BJ (cell line): ENCODE measurements at regions not wholly inside any gene's neighbourhood (a gene's known extent, or its start where the extent isn't known, plus 50 kb on each side); places are given as distances from the start of the nearest gene placed in this dataset.
"Not testable (repeated sequence)": the region's sequence is repeated elsewhere in the genome, so short reads cannot be mapped to it uniquely, and the experiment has no call there.

Experiments
- CTCF ChIA-PET: fragments of 350-600 bp; formaldehyde crosslinking; extraction: SDS; loops from one replicate; lab custom pipeline; 2021; ENCODE audit warnings: antibody characterized with exemption, inconsistent platforms; lab: Yijun Ruan, JAX
- POLR2A ChIA-PET: fragments of 300-600 bp; sonication (Branson Sonifier 250); formaldehyde crosslinking; extraction: SDS; loops from one replicate; lab custom pipeline; 2021; ENCODE audit warnings: antibody characterized with exemption; lab: Charles Lee
- DNase-seq: peaks from one replicate; pipeline ENCODE4 v3.0.0-alpha.2; 2011; ENCODE audit warnings: low read depth
- H3K27me3 ChIP-seq: 2 replicates; pipeline ENCODE4 v1.6.0; 2011; ENCODE audit warnings: low read length; ENCODE audit not compliant: control insufficient read depth, insufficient read depth
- H3K36me3 ChIP-seq: 2 replicates; pipeline ENCODE4 v1.5.1; 2011; ENCODE audit warnings: low read length; ENCODE audit not compliant: control insufficient read depth, insufficient read depth
- H3K4me3 ChIP-seq: 2 replicates; pipeline ENCODE4 v1.5.1; 2011; ENCODE audit warnings: low read depth, mild to moderate bottlenecking, control low read depth, low read length
- CTCF ChIP-seq: IDR thresholded peaks from 2 replicates; pipeline ENCODE4 v1.5.1; 2011; ENCODE audit warnings: low read depth, mild to moderate bottlenecking, control low read depth, inconsistent platforms, low read length, moderate library complexity; ENCODE audit not compliant: insufficient read depth

GRCh38 chr10:31678139-31678536 lies 250.5 kb downstream of the ARHGAP12 start:
- ChIA-PET CTCF (no interaction called here), POLR2A (no interaction called here)
- no peaks in the 10 kb centered on the region for H3K36me3 ChIP-seq
- no peak for TF ChIP-seq CTCF
- DNase-seq: no peak
- H3K27me3 ChIP-seq: no peaks in the 10 kb centered on the region
- H3K4me3 ChIP-seq: no peak overlapping the region

DNA sequence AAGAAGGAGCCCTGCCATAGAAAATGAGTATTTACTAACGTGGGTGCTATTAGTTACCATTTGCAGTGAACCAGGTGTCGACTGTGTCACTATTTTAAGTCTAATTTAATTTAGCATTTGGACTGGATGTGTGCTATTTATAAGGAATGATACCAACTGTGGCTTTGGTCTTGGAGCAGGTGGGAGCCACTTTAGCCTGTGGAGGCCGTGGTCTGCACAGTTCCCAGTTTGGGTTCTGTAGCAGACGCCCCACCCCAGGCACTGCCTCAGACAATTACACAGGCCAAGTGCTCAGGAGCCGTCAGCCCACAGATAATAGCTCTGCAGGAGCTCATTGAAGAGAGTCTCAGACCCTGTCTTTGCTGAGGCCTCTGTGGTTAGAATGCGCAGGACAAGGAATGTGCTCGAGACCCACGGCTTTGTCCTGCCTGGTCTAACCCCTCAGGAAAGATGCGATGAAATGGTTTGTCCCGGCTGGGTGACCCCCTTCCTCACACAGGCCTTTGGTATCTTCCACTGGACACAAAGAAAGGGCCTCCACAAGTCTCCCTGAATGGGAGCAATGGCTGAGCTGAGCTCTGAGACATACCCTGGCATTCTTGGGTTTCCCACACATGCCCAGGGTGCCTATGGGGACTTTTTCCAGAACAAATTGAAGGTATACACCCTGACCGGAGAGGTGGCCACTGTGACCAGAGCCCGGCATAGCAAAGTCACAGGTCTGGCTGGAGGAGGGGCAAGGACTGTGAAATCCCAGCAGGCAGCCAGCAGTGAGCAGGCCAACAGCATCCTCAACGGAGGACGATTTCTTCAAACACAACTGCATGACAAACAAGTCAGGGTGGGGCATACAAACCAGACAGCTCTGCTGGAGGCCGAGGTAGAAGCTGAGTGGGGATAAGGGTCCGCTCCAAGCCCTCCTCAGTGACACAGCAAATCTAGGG lies 251.2 kb downstream of the ARHGAP12 start:
- no peaks in the 10 kb centered on the region for H3K36me3 ChIP-seq
- CTCF ChIA-PET: no interaction called here
- H3K27me3 ChIP-seq: no peaks in the 10 kb centered on the region
- DNase-seq: no peak
- no peak for TF ChIP-seq CTCF
- POLR2A ChIA-PET: interaction anchor here (0.6 kb wide), 1 partner anchor 1096 kb away, joined by 5 read pairs; no protein-coding TSS in a partner anchor
- H3K4me3 ChIP-seq: no peak overlapping the region

DNA sequence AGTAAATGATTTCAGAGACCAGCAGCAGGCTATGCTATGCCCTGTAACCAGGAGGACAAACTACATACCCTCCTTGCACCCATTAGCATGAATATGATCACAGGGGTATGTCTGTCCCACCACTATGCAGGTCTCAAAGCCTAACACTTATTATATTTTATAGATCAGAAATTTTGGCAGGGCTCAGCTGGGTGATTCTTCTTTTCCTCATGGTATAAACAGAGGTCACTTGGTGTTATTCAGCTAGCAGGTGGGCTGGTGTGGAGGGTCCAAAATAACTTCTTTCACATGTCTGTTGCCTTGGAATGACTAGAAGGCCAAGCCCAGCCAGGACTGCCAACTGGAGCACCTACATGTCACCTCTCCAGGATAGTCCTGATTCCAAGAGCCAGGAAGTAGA lies 252.9 kb downstream of the ARHGAP12 start:
- DNase-seq: no peak
- Histone ChIP-seq H3K4me3 (no peak overlapping the region), H3K36me3 (no peaks in the 10 kb centered on the region), H3K27me3 (no peaks in the 10 kb centered on the region)
- POLR2A ChIA-PET: no interaction called here
- CTCF ChIA-PET: no interaction called here
- TF ChIP-seq CTCF: no peak

DNA sequence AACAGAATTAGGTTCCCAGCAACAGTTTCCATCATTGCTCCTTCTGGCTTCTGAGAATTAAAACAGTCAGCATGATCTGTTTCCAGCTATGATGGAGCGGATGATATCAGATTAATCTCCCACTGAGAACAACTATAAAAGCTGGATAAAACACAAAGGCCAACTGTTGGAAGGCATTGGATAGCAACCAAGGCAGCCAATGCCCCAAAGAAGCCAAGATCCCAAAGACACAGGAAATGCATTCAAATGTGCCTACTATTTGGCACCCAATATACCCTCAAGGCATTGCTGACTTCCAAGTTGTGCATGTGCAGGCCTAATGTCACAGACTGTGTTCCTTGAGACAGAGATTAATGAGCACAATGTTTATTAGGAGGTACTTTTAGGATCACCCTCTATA lies 259.3 kb downstream of the ARHGAP12 start:
- H3K36me3 ChIP-seq: no peaks in the 10 kb centered on the region
- no peak overlapping the region for H3K4me3 ChIP-seq
- TF ChIP-seq CTCF: no peak
- ChIA-PET CTCF (no interaction called here), POLR2A (no interaction called here)
- H3K27me3 ChIP-seq: no peaks in the 10 kb centered on the region
- DNase-seq: no peak

GRCh38 chr10:31668326-31668725 lies 260.3 kb downstream of the ARHGAP12 start:
- ChIA-PET CTCF (no interaction called here), POLR2A (no interaction called here)
- H3K36me3 ChIP-seq: no peaks in the 10 kb centered on the region
- no peak for DNase-seq
- no peaks in the 10 kb centered on the region for H3K27me3 ChIP-seq
- H3K4me3 ChIP-seq: no peak overlapping the region
- no peak for TF ChIP-seq CTCF

- DNase-seq, H3K4me3 ChIP-seq, H3K36me3 ChIP-seq, H3K27me3 ChIP-seq, POLR2A ChIA-PET: not testable (repeated sequence)
- CTCF ChIA-PET: interaction anchor here (1.0 kb wide), 1 partner anchor 882 kb away, joined by 3 read pairs; no protein-coding TSS in a partner anchor
Measured at GRCh38 chr10:31665764-31666279, 262.8 kb downstream of the ARHGAP12 start.
